Trophoblast cell (in vitro differentiated cells and primary cell): ENCODE measurements at regions not wholly inside any gene's neighbourhood (a gene's known extent, or its start where the extent isn't known, plus 50 kb on each side); places are given as distances from the start of the nearest gene placed in this dataset.

Source experiments
- DNase-seq, 2 donors: peaks; one replicate each; pipeline ENCODE4 v3.0.0-alpha.2; 2016
- H2AFZ ChIP-seq: 2 replicates; pipeline ENCODE4 v1.6.1; 2013; ENCODE audit warnings: low read length, moderate library complexity, mild to moderate bottlenecking; ENCODE audit not compliant: insufficient read depth, poor library complexity
- H2AK5ac ChIP-seq: 2 replicates; pipeline ENCODE4 v1.6.1; 2013; ENCODE audit warnings: mild to moderate bottlenecking, low read length
- H2BK120ac ChIP-seq: 2 replicates; pipeline ENCODE4 v1.6.1; 2013; ENCODE audit warnings: low read length, mild to moderate bottlenecking, moderate library complexity; ENCODE audit not compliant: insufficient read depth, poor library complexity
- H2BK12ac ChIP-seq: 2 replicates; pipeline ENCODE4 v1.6.1; 2013; ENCODE audit warnings: mild to moderate bottlenecking, low read length, moderate library complexity
- H2BK5ac ChIP-seq: 2 replicates; pipeline ENCODE4 v1.6.1; 2013; ENCODE audit warnings: low read length, low read depth, moderate library complexity, mild to moderate bottlenecking; ENCODE audit not compliant: poor library complexity
- H3K14ac ChIP-seq: 2 replicates; pipeline ENCODE4 v1.6.1; 2013; ENCODE audit warnings: mild to moderate bottlenecking, low read length
- H3K18ac ChIP-seq: 2 replicates; pipeline ENCODE4 v1.6.1; 2013; ENCODE audit warnings: mild to moderate bottlenecking, low read length
- H3K23ac ChIP-seq: 2 replicates; pipeline ENCODE4 v1.6.1; 2013; ENCODE audit warnings: low read length
- H3K27ac ChIP-seq: 2 replicates; pipeline ENCODE4 v1.5.1; 2013; ENCODE audit warnings: low read depth, mild to moderate bottlenecking, inconsistent platforms, low read length, moderate library complexity
- H3K27me3 ChIP-seq: 2 replicates; pipeline ENCODE4 v1.6.1; 2013; ENCODE audit warnings: inconsistent platforms, mild to moderate bottlenecking, low read length, moderate library complexity; ENCODE audit not compliant: insufficient read depth
- H3K36me3 ChIP-seq, 2 experiments: 1 replicate in 1 of 2; 2 replicates in 1 of 2; pipeline ENCODE4 v1.6.1; 2013; ENCODE audit warnings: low read length in 2 of 2, mild to moderate bottlenecking in 2 of 2, moderate library complexity in 1 of 2; ENCODE audit not compliant: insufficient read depth in 2 of 2, control insufficient read depth in 1 of 2
- H3K4ac ChIP-seq: 2 replicates; pipeline ENCODE4 v1.6.1; 2013; ENCODE audit warnings: low read depth, mild to moderate bottlenecking, low read length, moderate library complexity
- H3K4me1 ChIP-seq, 2 experiments: 1 replicate in 1 of 2; 2 replicates in 1 of 2; pipeline ENCODE4 v1.6.1; 2013; ENCODE audit warnings: low read length in 2 of 2, mild to moderate bottlenecking in 2 of 2, moderate library complexity in 1 of 2; ENCODE audit not compliant: insufficient read depth in 2 of 2, control insufficient read depth in 1 of 2
- H3K4me2 ChIP-seq: 2 replicates; pipeline ENCODE4 v1.6.1; 2013; ENCODE audit warnings: inconsistent platforms, mild to moderate bottlenecking, low read length, moderate library complexity
- H3K4me3 ChIP-seq: 2 replicates; pipeline ENCODE4 v1.5.1; 2013; ENCODE audit warnings: mild to moderate bottlenecking, low read depth, low read length, inconsistent platforms
- H3K79me1 ChIP-seq: one replicate; pipeline ENCODE4 v1.6.1; 2013; ENCODE audit warnings: low read length
- H3K79me2 ChIP-seq: 2 replicates; pipeline ENCODE4 v1.6.1; 2013; ENCODE audit warnings: low read length, mild to moderate bottlenecking; ENCODE audit not compliant: control insufficient read depth, insufficient read depth, poor library complexity
- H3K9ac ChIP-seq: 2 replicates; pipeline ENCODE4 v1.6.1; 2013; ENCODE audit warnings: mild to moderate bottlenecking, low read length
- H3K9me3 ChIP-seq: 2 replicates; pipeline ENCODE4 v1.6.1; 2013; ENCODE audit warnings: low read depth, mild to moderate bottlenecking, control low read depth, inconsistent platforms, low read length; ENCODE audit not compliant: insufficient read depth
- H4K12ac ChIP-seq: 2 replicates; pipeline ENCODE4 v1.6.1; 2013; ENCODE audit warnings: low read depth, mild to moderate bottlenecking, low read length, moderate library complexity
- H4K8ac ChIP-seq: 2 replicates; pipeline ENCODE4 v1.6.1; 2013; ENCODE audit warnings: low read depth, mild to moderate bottlenecking, low read length, moderate library complexity
- H4K91ac ChIP-seq: one replicate; pipeline ENCODE4 v1.6.1; 2013; ENCODE audit warnings: low read depth, mild to moderate bottlenecking, low read length, moderate library complexity
- WGBS: extraction: QIAGEN DNeasy Blood & Tissue Kit; methylation state at CpG from one replicate; pipeline ENCODE4 v1.1.7; 2013; ENCODE audit warnings: missing lambda C conversion rate; ENCODE audit not compliant: insufficient read length, insufficient coverage; ENCODE audit errors: extremely low coverage; 5-methylcytosine and 5-hydroxymethylcytosine counted together

GRCh38 chr16:86408685-86409084 is 101.6 kb upstream of the FOXF1 start:
- Histone ChIP-seq H2AK5ac (no peak overlapping the region), H2AFZ (no peak overlapping the region), H4K8ac (no peak overlapping the region), H3K4me3 (no peak overlapping the region), H3K14ac (no peak overlapping the region), H3K9ac (no peak overlapping the region), H3K23ac (no peak overlapping the region), H2BK5ac (no peak overlapping the region), H4K12ac (no peak overlapping the region), H3K4me2 (no peak overlapping the region), H3K79me1 (no peaks in the 10 kb centered on the region), H3K79me2 (no peaks in the 10 kb centered on the region), H3K27ac (no peak overlapping the region), H4K91ac (no peak overlapping the region), H2BK12ac (no peak overlapping the region), H3K27me3 (no peaks in the 10 kb centered on the region), H3K36me3 (no peaks in the 10 kb centered on the region), H3K9me3 (peaks cover 3% of the 10 kb centered on the region), H3K4me1 (no peaks in the 10 kb centered on the region), H3K4ac (no peak overlapping the region), H2BK120ac (no peak overlapping the region), H3K18ac (no peak overlapping the region)
- no peak for DNase-seq
- WGBS, result no CpG with 5 or more reads among the region's 4 CpGs

GRCh38 chr16:86410081-86410480 is 100.2 kb upstream of the FOXF1 start:
- Histone ChIP-seq H3K18ac (no peak overlapping the region), H4K12ac (no peak overlapping the region), H3K27ac (no peak overlapping the region), H2BK120ac (no peak overlapping the region), H2AFZ (no peak overlapping the region), H4K8ac (no peak overlapping the region), H2AK5ac (no peak overlapping the region), H3K14ac (no peak overlapping the region), H3K4ac (no peak overlapping the region), H3K4me3 (no peak overlapping the region), H2BK12ac (no peak overlapping the region), H3K36me3 (no peaks in the 10 kb centered on the region), H3K4me2 (no peak overlapping the region), H3K79me2 (no peaks in the 10 kb centered on the region), H3K9me3 (peaks cover 3% of the 10 kb centered on the region), H2BK5ac (no peak overlapping the region), H3K27me3 (no peaks in the 10 kb centered on the region), H3K79me1 (no peaks in the 10 kb centered on the region), H3K23ac (no peak overlapping the region), H4K91ac (no peak overlapping the region), H3K4me1 (no peaks in the 10 kb centered on the region), H3K9ac (no peak overlapping the region)
- WGBS, result no CpG with 5 or more reads among the region's 2 CpGs
- no peak for DNase-seq

- no CpG with 5 or more reads among the region's 5 CpGs for WGBS
- H3K9me3 ChIP-seq, result peaks cover 3% of the 10 kb centered on the region
Measured at GRCh38 chr16:86410529-86410928, 99.8 kb upstream of the FOXF1 start.

GRCh38 chr16:86411897-86412296 is 98.4 kb upstream of the FOXF1 start:
- H3K4ac ChIP-seq, result no peak overlapping the region
- H3K79me2 ChIP-seq, result no peaks in the 10 kb centered on the region
- H4K8ac ChIP-seq, result no peak overlapping the region
- no peak overlapping the region for H2AK5ac ChIP-seq
- no peak overlapping the region for H3K4me3 ChIP-seq
- H3K4me1 ChIP-seq, result no peaks in the 10 kb centered on the region
- no peak overlapping the region for H2BK12ac ChIP-seq
- H4K12ac ChIP-seq, result no peak overlapping the region
- no peak overlapping the region for H3K9ac ChIP-seq
- WGBS, result no CpG with 5 or more reads among the region's 7 CpGs
- no peaks in the 10 kb centered on the region for H3K27me3 ChIP-seq
- no peak overlapping the region for H3K23ac ChIP-seq
- H3K79me1 ChIP-seq, result no peaks in the 10 kb centered on the region
- H3K36me3 ChIP-seq, result no peaks in the 10 kb centered on the region
- no peak for DNase-seq
- no peak overlapping the region for H3K27ac ChIP-seq
- H3K9me3 ChIP-seq, result peaks cover 3% of the 10 kb centered on the region
- H2BK120ac ChIP-seq, result no peak overlapping the region
- no peak overlapping the region for H2BK5ac ChIP-seq
- no peak overlapping the region for H3K4me2 ChIP-seq
- H3K14ac ChIP-seq, result no peak overlapping the region
- no peak overlapping the region for H3K18ac ChIP-seq
- H2AFZ ChIP-seq, result no peak overlapping the region
- H4K91ac ChIP-seq, result no peak overlapping the region

More at GRCh38 chr16:86410529-86410928, 99.8 kb upstream of the FOXF1 start:
- Histone ChIP-seq H3K4ac (no peak overlapping the region), H4K12ac (no peak overlapping the region), H2BK120ac (no peak overlapping the region), H4K91ac (no peak overlapping the region), H2AFZ (no peak overlapping the region), H3K18ac (no peak overlapping the region), H3K14ac (no peak overlapping the region), H2BK5ac (no peak overlapping the region), H3K27me3 (no peaks in the 10 kb centered on the region), H3K27ac (no peak overlapping the region), H3K9ac (no peak overlapping the region), H3K4me3 (no peak overlapping the region), H3K4me1 (no peaks in the 10 kb centered on the region), H3K23ac (no peak overlapping the region), H3K4me2 (no peak overlapping the region), H2BK12ac (no peak overlapping the region), H3K79me2 (no peaks in the 10 kb centered on the region), H3K79me1 (no peaks in the 10 kb centered on the region), H3K36me3 (no peaks in the 10 kb centered on the region), H2AK5ac (no peak overlapping the region), H4K8ac (no peak overlapping the region)
- no peak for DNase-seq
